SK-N-DZ (cell line): ENCODE measurements at regions not wholly inside any gene's neighbourhood (a gene's known extent, or its start where the extent isn't known, plus 50 kb on each side); places are given as distances from the start of the nearest gene placed in this dataset.

ENCODE experiments used
- DNase-seq: peaks from one replicate; pipeline ENCODE4 v3.0.0-alpha.2; 2015; ENCODE audit warnings: low spot score

GRCh38 chr4:101594588-101594987 is 195.9 kb upstream of the BANK1 start:
- DNase-seq: no peak

DNA sequence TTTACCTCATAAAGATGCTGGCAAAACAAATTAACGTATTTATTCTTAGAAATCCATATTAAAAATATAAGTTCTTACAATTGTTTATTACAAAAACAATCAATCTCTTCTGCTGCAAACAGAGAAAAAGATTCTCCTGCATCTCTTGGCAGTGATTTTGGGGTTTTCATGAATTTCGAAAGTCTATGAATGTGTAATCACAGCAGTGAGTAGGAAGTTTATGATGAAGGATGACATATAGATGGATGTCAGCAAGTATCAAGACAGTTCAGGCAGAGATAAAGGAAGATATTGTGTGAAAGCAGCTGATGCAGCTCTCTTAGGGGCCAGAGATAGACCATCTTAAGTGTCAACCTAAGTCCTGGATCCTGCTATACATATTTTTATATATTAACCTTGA is 196.9 kb upstream of the BANK1 start:
- DNase-seq: no peak

DNA sequence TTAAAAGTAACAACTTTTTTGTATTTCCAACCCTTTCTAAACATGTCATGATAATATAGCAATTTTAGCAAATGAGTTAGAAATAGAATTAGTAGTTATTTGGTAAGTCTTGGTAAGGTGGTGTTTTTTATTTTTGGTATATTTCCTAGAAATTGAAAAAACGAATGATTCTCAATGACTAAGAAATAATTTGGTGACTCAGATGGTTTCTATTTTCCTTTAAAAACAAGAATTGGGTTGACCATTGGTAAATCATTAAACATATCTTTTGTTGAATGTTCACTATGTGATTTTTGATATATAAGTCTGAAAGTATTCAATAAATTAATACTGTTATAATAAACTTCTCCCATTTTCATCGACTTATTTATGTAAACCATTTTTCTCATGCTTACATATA is 206.2 kb upstream of the BANK1 start:
- DNase-seq: no peak

DNA sequence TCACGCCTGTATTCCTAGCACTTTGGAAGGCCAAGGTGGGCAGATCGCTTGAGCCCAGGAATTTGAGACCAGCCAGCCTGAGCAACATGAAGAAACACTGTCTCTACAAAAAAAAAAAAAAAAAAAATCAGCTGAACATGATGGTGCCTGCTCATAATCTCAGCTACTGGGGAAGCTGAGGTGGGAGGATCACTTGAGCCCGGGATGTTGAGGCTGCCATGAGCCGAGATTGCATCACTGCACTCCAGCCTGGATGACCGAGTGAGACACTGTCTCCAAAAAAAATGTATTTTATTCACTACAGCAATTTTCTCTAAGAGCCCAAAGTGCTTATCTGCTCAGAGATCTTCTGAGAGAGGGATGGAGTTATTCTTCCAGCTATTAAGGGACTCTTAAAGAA is 215.8 kb upstream of the PPP3CA start:
- no peak for DNase-seq

DNA sequence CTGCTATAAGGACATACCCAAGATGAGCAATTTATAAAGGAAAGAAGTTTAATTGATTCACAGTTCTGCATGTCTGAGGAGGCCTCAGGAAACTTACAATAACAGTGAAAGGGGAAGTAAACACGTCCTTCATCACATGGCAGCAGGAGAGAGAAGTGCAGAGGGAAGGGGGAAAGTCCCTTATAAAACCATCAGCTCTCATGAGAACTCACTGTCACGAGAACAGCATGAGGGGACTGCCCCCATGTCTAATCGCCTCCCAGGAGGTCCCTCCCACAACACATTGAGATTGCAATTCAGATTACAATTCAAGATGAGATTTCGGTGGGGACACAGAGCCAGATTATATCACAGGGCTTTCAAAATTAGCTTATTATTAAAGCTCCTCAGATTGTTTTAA is 209.5 kb upstream of the PPP3CA start:
- DNase-seq: no peak

- DNase-seq: no peak
These were observed 208.1 kb upstream of the PPP3CA start for GRCh38 chr4:101555341-101555880.

DNA sequence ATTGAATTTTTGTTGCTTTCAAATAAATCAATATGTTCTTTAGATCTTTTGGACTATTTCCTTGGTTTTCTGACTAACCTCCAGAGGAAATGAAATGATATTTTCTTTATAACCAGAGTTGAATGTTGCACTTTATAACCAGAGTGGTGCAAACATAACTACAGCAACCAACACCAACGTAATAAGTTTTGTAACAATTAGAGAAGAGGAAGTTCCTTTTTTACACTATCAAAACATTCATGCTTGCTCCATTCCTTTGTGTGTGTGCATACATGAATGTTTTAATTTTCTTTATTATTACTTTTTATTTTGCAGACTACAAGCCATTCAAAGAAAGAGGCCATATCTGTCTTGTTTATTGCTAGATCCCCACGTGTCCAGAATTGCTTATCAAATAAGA is 193.0 kb upstream of the PPP3CA start:
- no peak for DNase-seq

DNA sequence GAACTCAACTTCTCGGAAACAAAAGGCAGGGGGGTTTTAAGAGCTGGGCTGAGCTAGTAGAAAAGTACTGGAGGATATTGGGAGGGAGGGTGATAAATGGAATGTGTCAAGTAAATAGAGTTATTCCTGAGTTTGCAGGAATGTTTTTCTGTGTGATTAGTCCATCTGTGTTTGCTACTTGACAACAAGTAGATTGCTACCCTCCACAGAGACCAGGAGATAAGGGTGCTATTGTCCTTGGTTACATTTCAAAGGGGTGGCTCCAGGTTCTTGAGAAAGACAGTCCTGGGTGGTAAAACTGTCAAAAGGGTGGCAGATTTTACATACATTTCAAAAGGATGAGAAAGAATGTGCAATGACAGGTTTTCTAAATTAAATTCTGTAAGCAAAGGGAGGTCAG is 181.2 kb upstream of the PPP3CA start:
- DNase-seq: no peak

- no peak for DNase-seq
These were observed 179.9 kb upstream of the PPP3CA start for GRCh38 chr4:101527188-101527587.

DNA sequence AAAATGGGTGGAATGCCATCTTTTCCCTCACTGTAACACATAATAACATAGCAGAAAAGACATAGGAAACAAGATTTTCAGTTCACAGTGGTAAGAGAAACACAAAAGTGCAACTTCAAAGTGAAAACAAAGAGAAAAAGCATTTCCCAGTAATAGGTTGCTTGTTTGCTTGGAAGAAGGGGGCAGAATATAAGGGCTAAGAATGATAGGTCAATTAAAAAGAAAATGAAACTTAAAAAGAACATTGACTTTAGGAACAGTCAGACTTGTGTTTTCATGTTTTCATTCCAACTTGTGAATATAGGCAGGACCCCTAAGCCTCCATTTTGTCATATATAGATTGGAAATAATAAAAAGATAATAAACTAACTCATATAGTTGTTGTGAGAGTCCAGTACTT is 168.2 kb upstream of the PPP3CA start:
- no peak for DNase-seq

DNA sequence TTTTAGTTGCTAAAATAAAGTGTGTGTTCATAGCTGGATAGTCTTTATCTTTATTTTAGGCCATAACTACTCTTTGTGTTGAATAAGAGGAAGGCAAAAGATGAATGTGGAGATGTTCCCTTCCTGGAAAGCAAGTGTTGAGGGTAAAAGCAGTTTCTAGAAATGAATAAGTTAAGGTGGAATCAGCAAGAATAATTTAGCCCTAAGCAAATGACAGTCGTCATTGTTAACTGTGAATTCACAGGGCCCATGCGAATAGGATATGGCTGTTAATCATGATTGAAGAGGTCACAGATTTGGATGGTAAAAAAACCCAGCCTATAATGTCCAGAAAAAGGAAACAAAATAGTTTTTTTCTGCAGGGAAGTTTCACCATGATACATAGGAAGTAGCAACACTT is 167.8 kb upstream of the PPP3CA start:
- DNase-seq: no peak

DNA sequence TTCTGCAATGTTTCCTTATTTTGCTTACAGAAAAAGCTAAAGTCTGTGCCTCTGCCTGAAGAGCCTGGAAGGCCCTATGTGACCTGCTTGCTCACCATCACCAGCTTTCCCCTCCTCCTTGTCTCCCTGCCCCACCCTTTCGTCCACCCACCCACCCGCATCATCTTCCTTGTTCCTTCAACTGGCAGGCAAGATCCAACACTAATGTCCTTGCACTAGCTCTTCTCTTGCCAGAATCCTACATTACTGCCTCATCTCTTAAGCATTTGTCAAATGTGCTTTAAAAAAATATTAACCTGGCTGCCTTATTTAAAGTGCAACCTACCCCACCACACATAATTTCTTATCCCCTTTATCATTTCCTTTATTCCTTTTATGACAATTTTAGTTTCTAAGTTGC is 165.1 kb upstream of the PPP3CA start:
- no peak for DNase-seq

DNA sequence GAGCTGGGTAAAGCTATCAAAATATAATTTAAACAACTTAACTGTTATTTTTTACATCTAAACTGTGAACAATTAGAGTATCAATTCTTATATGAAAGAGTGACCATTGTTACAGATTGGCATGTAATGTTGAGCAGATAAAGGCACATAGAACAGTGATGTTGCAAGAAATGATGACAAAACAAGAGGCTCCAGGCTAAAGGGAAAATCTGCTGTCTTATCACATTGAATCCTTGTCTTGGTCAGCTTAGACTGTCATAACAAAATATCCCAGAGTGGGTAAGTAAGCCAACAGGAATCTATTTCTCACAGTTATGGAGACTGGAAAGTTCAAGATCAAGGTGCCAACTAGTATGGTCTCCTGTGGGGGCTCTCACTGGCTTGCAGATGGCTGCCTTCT is 154.1 kb upstream of the PPP3CA start:
- no peak for DNase-seq

DNA sequence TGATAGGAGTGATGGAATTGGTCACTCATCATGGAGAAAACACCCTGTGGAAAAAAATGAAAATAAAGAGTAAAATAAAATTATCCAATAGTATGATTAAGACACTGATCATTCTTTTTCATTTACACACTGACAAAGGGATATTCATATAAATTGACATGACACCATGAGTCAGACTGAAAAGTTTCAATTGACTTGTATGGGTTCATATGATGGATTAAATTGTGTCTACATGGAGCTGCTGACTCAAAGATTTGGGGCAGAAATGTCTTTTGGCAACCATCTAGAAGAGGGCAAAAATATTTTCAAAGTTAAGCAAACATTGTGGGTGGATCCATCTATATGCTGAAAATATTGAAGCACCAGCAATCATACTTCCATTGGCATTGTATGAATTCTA is 153.4 kb upstream of the PPP3CA start:
- DNase-seq: no peak

DNA sequence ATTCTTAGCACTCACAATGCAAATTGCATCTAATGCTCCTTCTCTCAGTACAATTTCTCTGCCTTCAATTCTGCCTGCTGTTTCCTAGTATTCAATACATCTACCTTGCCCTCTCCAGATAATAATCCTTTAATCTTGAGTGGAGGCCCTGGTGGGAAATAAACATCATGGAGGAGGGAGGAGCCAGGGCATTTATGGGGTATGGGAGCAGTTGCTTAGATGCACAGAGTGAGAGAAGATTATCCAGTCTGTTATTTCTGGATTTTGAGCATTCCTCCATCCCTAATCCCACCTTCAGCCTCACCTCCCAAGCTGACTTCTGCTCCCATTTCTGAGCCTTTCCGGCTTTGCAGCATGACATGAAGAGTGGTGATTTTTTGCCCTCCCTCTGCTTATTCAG is 127.9 kb upstream of the PPP3CA start:
- no peak for DNase-seq

- DNase-seq: no peak
These were observed 123.9 kb upstream of the PPP3CA start for GRCh38 chr4:101471201-101471600.

GRCh38 chr4:101464596-101464995 is 117.3 kb upstream of the PPP3CA start:
- no peak for DNase-seq

GRCh38 chr4:101458914-101459313 is 111.6 kb upstream of the PPP3CA start:
- DNase-seq: no peak

GRCh38 chr4:101458473-101458872 is 111.1 kb upstream of the PPP3CA start:
- DNase-seq: no peak

DNA sequence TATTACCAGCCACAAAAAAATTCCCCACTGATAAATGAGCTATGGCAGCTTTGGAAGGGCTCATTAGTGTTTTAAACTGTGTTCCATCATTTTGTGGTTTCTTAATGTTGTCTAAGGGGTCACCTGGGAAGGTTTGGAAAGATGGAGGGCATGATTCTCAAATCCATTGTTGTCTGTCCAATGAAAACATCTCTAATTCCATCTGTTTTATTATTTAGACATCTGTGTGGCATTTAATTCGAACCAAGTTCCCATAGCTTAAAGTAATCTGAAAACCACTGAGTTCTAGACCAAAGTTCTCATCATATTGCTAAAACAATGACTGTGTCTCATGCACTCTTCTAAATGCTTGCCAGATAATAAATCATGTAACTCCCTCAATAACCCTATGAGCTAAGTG is 103.8 kb upstream of the PPP3CA start:
- DNase-seq: no peak

- DNase-seq: no peak
These were observed 94.1 kb upstream of the PPP3CA start for GRCh38 chr4:101441446-101441845.

DNA sequence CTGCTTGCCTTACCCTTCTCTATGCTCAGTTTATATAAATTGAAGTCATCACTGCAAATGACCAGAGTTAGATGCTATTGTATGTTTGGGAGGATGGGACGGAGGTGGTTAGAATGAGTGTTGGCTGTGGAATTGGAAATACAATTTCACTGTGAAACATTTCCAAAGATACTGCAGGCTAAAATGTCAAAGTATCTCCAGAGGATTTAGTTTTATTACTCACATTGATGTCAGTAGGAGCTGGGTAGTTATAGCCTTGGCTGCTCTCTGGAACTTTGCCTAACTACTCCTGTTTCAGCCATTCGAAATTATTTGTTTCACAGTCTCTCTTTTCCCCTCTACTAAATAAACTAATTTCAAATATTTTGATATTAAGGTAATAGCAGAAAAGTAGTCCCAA is 92.6 kb upstream of the PPP3CA start:
- no peak for DNase-seq

GRCh38 chr4:101421386-101421785 is 74.1 kb upstream of the PPP3CA start:
- DNase-seq: no peak

DNA sequence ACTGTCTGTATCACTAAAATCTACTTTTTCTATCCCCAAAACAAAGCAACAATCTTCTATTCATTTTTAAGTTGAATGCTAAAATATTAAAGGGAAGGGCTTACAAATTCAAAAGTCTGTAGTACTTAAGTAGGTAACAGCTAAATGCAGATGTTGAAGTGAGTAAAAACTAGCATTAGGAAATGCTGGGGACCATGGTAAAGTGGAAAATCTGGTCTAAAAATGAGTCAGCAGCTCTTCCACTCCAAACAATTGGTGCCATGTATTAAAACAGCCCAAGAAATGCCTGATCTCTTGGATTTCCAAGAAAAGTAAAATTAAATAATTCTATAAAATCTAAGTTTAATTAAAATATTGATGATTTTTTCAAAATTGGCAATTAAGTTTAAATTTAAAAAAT is 73.3 kb upstream of the PPP3CA start:
- DNase-seq: no peak
